Suprapubic skin (tissue), 4 donors: ENCODE measurements at regions not wholly inside any gene's neighbourhood (a gene's known extent, or its start where the extent isn't known, plus 50 kb on each side); places are given as distances from the start of the nearest gene placed in this dataset.

ENCODE experiments used
- DNase-seq, 2 donors: peaks; one replicate each; pipeline ENCODE4 v3.0.0-alpha.2; 2019; ENCODE audit warnings: low spot score in 2 of 2
- H3K27ac ChIP-seq: fragments of 200-600 bp; sonication (generic); one replicate; pipeline ENCODE4 v1.5.1; 2019
- H3K27me3 ChIP-seq: fragments of 200-600 bp; sonication (generic); one replicate; pipeline ENCODE4 v1.5.1; 2019
- H3K36me3 ChIP-seq: fragments of 200-600 bp; sonication (generic); one replicate; pipeline ENCODE4 v1.5.1; 2019
- H3K4me1 ChIP-seq: fragments of 200-600 bp; sonication (generic); one replicate; pipeline ENCODE4 v1.5.1; 2019
- H3K4me3 ChIP-seq: fragments of 200-600 bp; sonication (generic); one replicate; pipeline ENCODE4 v1.5.1; 2019; ENCODE audit warnings: mild to moderate bottlenecking
- H3K9me3 ChIP-seq: fragments of 200-600 bp; sonication (generic); one replicate; pipeline ENCODE4 v1.5.1; 2019
- EP300 ChIP-seq: sonication (generic); formaldehyde crosslinking; IDR thresholded peaks from one replicate; pipeline ENCODE4 v1.6.1; 2017; ENCODE audit warnings: antibody characterized with exemption
- POLR2A ChIP-seq, 2 donors: fragments of 450-650 bp; IDR thresholded peaks; one replicate each; pipeline ENCODE4 v1.6.1; 2017; ENCODE audit warnings: antibody characterized with exemption in 2 of 2, mild to moderate bottlenecking in 2 of 2, moderate library complexity in 2 of 2
- POLR2AphosphoS5 ChIP-seq, 3 donors: sonication (generic); formaldehyde crosslinking; IDR thresholded peaks; one replicate each; pipeline ENCODE4 v1.6.1; 2017; ENCODE audit warnings: antibody characterized with exemption in 3 of 3
- WGBS: methylation state at CpG from one replicate; pipeline ENCODE4 v1.1.5; 2018; 5-methylcytosine and 5-hydroxymethylcytosine counted together
- TF ChIP-seq, protein P1 (sequence below), 2 donors: fragments of 200-600 bp in 1 of 2; fragments of 450-650 bp in 1 of 2; sonication (generic) in 1 of 2; IDR thresholded peaks; one replicate each; pipeline ENCODE4 v1.5.1; 2016 to 2019; ENCODE audit warnings: antibody characterized with exemption in 2 of 2, mild to moderate bottlenecking in 1 of 2, moderate library complexity in 1 of 2

DNA sequence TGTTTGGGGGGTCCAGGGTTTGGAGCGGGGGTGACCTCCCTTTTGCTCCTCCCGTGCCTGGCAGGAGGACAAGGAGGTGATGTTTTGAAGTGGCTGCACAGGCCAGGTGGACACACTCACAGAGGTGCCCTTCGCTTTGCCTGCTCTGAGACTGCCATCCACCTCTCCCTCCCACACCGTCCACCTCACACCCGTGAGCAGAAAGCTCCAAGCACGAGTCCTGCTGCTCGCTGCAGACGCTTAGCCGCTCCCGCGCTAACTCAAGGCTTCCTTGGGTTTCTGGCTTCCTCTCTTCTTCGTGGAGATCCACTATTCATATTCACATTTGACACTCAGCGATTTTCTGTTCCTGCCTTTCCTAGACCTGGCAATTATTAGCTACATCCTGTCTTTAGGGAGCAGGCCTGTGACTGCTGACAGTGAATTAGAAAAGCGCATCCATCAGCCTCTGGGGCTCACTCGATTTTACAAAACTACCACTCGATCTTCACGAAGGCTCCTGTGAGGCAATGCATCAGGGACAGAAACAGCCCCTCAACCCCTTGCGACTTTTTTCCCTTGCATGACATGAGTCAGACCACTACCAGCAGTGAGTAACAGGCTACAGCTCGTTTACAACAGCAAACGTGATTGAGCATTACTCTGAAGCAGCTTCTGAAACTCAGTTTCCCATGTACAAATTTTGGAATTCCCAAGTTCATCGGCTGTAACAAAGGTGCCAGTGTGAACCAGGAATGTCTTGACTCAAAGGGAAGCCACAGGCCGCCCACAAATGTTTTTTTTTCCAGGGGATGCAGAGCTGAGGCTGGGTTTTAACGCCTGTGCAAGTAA is 238.7 kb upstream of the SOX11 start:
- no peak overlapping the region for H3K4me3 ChIP-seq
- no peaks in the 10 kb centered on the region for H3K4me1 ChIP-seq
- H3K9me3 ChIP-seq, result peaks cover 3% of the 10 kb centered on the region
- H3K36me3 ChIP-seq, result no peaks in the 10 kb centered on the region
- no peak for TF ChIP-seq POLR2AphosphoS5 (IDR thresholded peaks at IDR 0.05)
- TF ChIP-seq POLR2A (IDR thresholded peaks at IDR 0.05), result no peak
- TF ChIP-seq EP300, result no peak
- TF ChIP-seq, protein P1, sequence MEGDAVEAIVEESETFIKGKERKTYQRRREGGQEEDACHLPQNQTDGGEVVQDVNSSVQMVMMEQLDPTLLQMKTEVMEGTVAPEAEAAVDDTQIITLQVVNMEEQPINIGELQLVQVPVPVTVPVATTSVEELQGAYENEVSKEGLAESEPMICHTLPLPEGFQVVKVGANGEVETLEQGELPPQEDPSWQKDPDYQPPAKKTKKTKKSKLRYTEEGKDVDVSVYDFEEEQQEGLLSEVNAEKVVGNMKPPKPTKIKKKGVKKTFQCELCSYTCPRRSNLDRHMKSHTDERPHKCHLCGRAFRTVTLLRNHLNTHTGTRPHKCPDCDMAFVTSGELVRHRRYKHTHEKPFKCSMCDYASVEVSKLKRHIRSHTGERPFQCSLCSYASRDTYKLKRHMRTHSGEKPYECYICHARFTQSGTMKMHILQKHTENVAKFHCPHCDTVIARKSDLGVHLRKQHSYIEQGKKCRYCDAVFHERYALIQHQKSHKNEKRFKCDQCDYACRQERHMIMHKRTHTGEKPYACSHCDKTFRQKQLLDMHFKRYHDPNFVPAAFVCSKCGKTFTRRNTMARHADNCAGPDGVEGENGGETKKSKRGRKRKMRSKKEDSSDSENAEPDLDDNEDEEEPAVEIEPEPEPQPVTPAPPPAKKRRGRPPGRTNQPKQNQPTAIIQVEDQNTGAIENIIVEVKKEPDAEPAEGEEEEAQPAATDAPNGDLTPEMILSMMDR (IDR thresholded peaks at IDR 0.05), result no peak
- no peaks in the 10 kb centered on the region for H3K27me3 ChIP-seq
- DNase-seq, result no peak
- no peak overlapping the region for H3K27ac ChIP-seq
- 67% methylated on average over 23 of the region's 23 CpGs for WGBS

DNA sequence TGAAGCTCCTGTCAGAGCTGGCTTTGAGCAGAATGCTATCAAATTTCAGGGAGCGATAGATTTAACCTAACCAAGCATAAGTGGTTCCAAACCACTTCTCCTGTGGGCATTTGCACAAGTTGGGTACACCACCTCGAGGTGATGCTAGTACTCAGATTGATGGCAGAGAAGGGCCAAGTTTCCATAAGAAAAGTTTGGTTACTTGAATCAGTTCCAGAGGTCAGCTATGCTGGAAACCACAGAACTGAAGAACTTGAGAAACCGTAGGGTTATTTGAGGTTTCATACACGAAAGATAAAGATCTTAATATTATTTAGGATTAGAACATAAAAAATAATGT is 238.2 kb upstream of the SOX11 start:
- TF ChIP-seq EP300 (no peak), POLR2AphosphoS5 (IDR thresholded peaks at IDR 0.05) (no peak), POLR2A (IDR thresholded peaks at IDR 0.05) (no peak)
- TF ChIP-seq, protein P1 (IDR thresholded peaks at IDR 0.05), result no peak
- peaks cover 2% of the 10 kb centered on the region for H3K9me3 ChIP-seq
- DNase-seq, result no peak
- no peak overlapping the region for H3K27ac ChIP-seq
- no peak overlapping the region for H3K4me3 ChIP-seq
- no peaks in the 10 kb centered on the region for H3K27me3 ChIP-seq
- no peaks in the 10 kb centered on the region for H3K36me3 ChIP-seq
- WGBS, result 49% methylated on average over 4 of the region's 4 CpGs
- H3K4me1 ChIP-seq, result no peaks in the 10 kb centered on the region

DNA sequence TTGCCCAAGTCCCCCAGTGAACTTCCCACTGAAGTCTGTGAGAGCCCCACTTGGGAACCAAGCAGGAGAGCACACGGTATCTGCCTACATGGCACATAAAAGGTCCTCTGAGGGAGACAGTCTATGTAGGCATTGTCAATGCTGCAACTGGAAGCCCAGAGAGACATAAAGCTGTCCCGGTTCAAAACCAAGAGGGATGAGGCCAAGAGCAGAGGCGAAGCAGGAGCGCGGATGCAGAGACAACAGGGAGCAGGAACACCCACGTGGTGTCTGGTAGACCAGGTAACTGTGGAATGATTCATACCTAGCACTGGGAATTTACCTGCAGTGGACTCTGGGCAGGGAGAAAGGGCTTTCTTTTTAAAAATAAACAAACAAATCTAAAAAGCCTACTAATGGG is 233.1 kb upstream of the SOX11 start:
- no peak for DNase-seq

DNA sequence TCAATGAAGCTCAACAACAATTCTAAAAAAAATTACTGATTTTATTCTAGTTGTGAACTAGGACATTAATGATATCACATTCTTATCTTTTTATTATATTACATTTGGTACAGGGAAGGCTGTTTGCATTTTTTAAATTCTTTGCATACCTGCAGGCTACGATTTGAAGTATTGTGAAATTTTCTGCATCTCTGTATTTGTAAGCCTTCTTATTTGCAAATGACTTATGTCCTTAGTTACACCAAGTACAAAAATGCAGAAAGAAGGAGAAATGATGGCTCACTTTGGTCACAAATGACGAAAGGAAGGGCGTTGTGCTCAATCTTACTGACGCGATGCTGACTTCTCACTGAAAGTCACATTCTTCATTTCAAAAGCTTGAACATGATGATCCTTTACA is 227.5 kb upstream of the SOX11 start:
- 58% methylated on average over 5 of the region's 5 CpGs for WGBS

More for the DNA sequence above, 233.1 kb upstream of the SOX11 start:
- 79% methylated on average over 6 of the region's 6 CpGs for WGBS
- H3K4me3 ChIP-seq, result no peak overlapping the region
- H3K36me3 ChIP-seq, result no peaks in the 10 kb centered on the region
- TF ChIP-seq POLR2A (IDR thresholded peaks at IDR 0.05) (no peak), POLR2AphosphoS5 (IDR thresholded peaks at IDR 0.05) (no peak), EP300 (no peak)
- TF ChIP-seq, protein P1 (IDR thresholded peaks at IDR 0.05), result no peak
- H3K9me3 ChIP-seq, result no peaks in the 10 kb centered on the region
- no peak overlapping the region for H3K27ac ChIP-seq
- H3K27me3 ChIP-seq, result no peaks in the 10 kb centered on the region
- no peaks in the 10 kb centered on the region for H3K4me1 ChIP-seq

DNA sequence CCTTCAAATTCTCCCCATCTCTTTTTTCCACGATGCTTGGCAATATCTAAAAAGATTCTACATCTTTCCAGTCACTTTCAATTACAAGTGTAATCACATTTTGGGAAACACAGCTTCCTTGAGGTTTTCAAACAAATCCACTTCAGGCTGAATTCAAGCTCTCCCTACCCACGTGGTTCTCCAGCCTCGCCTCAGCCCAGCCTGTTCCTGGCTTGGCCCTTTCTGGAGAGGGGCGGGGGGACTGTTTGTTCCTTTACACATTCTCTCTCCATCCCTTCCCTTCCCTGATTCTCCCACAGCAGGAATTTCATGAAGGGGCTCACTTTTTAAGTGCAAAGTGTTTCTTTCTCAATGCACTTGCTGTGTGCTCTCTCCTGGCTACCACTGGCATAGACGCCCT is 226.3 kb upstream of the SOX11 start:
- Histone ChIP-seq H3K9me3 (no peaks in the 10 kb centered on the region), H3K36me3 (no peaks in the 10 kb centered on the region), H3K4me3 (no peak overlapping the region), H3K4me1 (no peaks in the 10 kb centered on the region), H3K27ac (no peak overlapping the region), H3K27me3 (no peaks in the 10 kb centered on the region)
- 59% methylated on average over 5 of the region's 5 CpGs for WGBS
- TF ChIP-seq EP300, result no peak
- TF ChIP-seq, protein P1 (IDR thresholded peaks at IDR 0.05), result no peak
- no peak for TF ChIP-seq POLR2AphosphoS5 (IDR thresholded peaks at IDR 0.05)
- no peak for TF ChIP-seq POLR2A (IDR thresholded peaks at IDR 0.05)
- no peak for DNase-seq

More for the DNA sequence above, 227.5 kb upstream of the SOX11 start:
- no peaks in the 10 kb centered on the region for H3K9me3 ChIP-seq
- DNase-seq, result no peak
- H3K27me3 ChIP-seq, result no peaks in the 10 kb centered on the region
- no peaks in the 10 kb centered on the region for H3K36me3 ChIP-seq
- H3K4me3 ChIP-seq, result no peak overlapping the region
- no peaks in the 10 kb centered on the region for H3K4me1 ChIP-seq
- TF ChIP-seq POLR2AphosphoS5 (IDR thresholded peaks at IDR 0.05) (no peak), POLR2A (IDR thresholded peaks at IDR 0.05) (no peak), EP300 (no peak)
- TF ChIP-seq, protein P1 (IDR thresholded peaks at IDR 0.05), result no peak
- H3K27ac ChIP-seq, result no peak overlapping the region
